ENCODE measurements at regions not wholly inside any gene's neighbourhood (a gene's known extent, or its start where the extent isn't known, plus 50 kb on each side); places are given as distances from the start of the nearest gene placed in this dataset.
"Not testable (repeated sequence)": the region's sequence is repeated elsewhere in the genome, so short reads cannot be mapped to it uniquely, and the experiment has no call there.

DNA sequence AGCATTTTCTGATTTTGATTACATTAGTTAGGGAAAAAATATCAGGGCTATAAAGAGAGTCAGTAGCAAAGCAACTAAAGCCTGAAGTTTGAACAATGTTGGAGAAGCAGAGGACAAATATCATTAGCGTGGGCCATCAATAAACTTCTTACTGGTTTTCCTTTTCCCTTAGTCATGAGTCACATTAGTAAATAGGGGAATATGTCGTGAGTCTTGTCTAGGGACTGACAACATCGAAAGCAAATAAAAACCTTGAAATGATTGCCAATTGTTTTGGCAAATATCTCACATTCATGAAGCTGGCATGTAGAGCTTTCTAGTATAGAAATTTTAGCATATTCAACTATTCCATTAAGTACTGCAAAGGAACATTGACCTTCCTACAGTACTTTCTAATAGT is 806.0 kb upstream of the SORCS1 start:
- no peak for DNase-seq

DNA sequence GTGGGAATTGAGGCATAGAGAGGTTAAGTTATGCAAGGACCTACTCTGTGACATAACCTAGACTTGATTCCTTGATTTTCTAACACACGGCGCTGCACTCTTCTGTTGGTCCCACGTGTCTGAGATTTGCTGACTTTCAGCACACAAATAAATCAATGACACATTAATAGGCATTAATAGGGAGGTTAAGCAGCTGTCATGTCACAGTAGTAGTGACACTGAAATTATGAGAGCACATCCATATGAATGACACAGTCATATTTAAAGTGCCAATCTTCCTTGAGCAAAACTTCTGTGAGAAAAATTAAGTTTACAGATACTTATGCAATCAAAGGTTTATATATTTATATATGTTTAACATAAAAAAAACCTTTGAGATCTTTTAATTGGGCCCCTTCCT is 805.4 kb upstream of the SORCS1 start:
- no peak for DNase-seq

DNA sequence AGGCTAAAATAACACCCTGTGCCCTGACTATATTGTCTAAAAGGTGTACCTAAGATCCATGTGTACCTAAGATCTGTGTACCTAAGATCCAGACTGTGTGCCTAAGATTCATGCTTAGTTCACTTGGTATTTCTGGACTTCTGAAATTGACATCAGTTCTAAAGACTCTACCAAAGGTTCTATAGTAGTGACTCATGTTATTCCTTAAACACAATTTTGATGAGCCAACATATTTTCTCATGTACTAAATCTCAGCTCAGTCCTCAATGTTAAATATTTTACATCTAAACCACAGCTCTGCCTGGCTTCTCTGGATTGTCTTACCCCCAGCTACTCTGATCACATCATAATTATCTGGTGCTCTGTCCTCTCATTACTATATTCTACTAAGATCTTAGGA is 802.3 kb upstream of the SORCS1 start:
- DNase-seq, result peak; percentile 72

DNA sequence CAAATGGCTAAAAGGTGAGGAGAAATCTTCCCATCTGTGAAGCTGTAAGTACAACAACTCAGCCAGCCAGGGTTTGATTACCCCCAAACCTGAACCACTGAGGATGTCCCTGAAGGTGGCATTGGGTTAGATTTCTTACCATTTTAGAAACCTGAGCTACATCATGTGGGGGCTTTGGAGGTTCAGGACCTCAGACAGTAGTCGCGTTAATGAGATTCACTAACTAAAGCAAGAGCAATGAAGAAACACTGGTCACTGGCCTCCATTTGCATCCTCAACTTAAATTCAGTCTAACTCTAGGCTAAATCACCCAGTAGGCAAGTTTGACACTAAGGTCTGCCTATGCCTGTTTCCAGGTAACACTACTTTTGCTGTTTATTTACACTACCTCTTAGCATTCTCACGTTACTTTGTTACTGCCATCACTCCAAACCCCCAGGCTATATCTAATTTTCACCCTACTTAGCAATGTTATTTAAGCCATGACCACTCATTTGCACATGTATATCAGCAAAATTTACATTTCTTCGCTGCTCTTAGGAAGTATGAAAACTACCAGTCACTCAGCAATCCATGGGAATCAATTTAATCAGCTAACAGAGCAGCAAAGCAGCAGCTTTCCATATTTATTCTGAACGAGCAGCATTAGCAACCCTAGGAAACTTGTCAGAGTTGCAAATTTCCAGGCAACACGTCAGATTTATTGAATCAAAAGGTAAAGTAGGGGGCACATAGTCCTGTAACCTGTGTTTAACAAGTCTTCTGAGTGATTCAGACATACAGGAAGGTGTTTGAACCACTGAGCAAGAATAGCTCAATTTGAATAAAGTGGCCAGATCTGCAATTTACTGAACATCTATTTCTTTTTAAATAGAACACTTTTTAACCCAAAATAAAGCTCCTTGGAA is 788.4 kb upstream of the SORCS1 start:
- DNase-seq, result no peak

DNA sequence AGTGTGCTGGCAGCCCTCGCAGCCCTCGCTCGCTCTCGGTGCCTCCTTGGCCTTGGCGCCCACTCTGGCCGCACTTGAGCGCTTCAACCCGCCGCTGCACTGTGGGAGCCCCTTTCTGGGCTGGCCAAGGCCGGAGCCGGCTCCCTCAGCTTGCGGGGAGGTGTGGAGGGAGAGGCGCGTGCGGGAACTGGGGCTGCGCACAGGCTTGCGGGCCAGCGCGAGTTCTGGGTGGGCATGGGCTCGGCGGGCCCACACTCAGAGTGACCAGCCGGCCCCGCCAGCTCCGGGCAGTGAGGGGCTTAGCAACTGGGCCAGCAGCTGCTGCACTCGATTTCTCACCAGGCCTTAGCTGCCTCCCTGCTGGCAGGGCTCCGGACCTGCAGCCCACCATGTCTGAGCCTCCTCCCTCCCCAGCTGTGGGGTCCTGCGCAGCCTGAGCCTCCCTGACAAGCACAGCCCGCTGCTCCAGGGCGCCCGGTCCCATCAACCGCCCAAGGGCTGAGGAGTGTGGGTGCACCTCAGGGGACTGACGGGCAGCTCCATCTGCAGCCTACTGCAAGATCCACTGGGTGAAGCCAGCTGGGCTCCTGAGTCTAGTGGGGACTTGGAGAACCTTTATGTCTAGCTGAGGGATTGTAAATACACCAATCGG is 786.0 kb upstream of the SORCS1 start:
- DNase-seq, result not testable (repeated sequence)

DNA sequence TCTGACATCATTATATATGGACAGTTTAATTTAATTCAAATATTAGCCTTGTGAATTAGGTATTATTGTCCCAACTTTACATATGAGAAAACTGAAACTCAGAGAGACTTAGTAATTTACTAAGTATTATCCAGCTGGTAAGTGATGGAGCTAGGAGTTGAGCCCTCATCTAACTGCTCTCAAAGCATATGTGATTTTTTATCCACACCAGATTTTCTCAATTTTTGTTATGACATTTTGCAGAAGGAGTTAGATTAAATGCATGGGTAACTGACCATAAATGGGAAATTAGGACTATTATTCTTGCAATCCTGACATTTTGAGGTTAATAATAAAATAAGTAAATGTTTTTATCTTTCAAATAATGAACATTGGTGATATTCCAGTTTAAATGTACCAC is 778.3 kb upstream of the SORCS1 start:
- DNase-seq, result no peak

DNA sequence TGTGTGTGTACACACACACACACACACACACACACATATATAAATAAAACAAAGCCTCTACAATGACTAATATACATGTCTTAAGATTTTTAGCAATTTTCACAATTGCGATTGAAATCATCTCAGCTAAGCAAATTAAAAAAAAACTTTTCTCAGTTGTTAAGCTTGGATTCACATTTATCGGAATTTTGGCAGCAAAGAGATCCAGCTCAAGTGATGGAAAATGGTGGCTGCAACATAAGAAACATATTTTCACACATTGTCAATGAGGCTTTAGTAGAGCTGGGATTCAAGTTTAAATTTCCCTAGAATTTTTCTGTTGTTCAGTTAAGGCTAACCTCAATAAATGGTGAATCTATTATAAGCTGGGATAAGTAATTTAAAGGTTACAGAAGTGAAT is 768.6 kb upstream of the SORCS1 start:
- no peak for DNase-seq

DNA sequence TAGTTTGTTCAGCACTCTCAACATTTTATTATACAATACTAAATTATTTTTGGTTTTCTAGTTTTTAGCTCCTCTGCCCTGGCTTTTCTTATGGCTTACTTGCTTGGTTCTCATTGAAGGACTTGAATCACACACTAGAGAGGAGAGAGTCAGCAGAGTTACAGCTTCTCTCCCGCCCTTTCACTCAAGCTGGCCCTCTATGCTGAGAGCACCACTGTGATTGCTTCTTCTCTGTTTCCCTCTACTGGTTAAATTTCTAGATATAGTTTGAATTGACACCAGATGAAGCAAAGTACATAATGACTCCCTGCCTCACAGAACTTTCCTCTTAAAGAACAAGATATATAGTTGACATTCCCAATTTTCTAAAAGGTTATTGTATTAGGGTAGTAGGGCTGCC is 767.3 kb upstream of the SORCS1 start:
- DNase-seq, result no peak

DNA sequence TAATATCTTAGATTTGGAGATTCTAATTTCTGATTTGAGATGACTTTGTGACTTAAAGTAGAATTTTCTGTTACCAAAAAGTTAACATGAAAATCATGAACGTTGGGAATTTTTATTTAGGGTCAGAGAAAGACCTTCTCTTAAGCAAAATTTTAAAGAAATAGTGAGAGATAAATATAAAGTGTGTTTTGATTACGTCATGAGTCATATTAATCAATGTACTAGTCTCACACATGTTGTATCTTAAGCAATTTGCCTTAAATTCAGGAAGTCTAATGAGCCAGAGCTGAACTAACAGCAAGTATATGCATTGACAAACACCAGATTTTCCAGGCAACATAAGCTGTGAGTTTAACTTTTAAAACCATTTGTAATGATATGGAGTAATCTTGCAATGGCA is 765.5 kb upstream of the SORCS1 start:
- DNase-seq, result no peak

DNA sequence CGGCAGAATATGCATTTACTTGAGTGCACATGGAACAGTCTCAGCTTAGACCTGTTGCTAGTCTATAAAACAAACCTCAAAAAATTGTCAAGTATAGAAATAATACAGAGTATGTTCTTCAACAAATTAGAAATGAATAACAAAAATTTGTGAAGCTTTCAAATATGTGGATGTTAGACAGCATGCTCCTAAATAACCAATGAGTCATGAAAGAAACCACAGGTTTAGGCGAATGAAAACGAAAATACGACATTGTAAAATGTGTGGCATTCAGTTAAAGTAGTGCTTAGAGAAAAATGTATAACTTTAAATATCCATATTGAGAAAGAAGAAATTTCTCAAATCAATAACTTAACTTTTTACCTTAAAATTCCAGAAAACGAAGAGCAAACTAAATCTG is 760.0 kb upstream of the SORCS1 start:
- DNase-seq, result no peak

DNA sequence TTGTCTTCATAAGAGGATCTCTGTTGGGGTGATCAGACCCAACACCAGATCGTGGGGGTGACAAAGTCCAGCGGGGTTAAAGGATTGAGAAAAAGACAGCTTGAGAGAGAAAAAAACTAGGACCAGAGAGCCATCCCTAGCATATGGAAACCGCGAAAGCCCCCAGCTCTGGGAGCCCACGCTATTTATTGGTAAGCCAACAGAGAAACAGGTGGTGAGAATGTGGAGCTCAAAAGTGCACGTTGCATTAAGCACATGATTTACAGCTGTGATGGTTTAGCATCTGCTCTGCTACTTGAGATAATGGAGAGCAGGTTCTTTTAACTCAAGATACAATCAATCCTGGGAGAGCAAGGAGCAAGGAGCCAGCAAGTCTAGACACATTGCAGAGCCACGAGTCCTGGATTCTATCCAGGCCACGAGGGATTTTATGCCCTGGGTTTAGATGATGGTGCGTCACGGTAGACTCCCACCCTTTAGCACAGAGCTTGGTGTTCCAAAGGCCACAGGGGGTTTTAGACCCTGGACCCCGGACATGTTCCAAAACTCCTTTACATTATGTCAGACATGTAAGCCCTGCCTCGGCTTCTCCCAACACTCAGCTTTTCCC is 755.2 kb upstream of the SORCS1 start:
- no peak for DNase-seq

DNA sequence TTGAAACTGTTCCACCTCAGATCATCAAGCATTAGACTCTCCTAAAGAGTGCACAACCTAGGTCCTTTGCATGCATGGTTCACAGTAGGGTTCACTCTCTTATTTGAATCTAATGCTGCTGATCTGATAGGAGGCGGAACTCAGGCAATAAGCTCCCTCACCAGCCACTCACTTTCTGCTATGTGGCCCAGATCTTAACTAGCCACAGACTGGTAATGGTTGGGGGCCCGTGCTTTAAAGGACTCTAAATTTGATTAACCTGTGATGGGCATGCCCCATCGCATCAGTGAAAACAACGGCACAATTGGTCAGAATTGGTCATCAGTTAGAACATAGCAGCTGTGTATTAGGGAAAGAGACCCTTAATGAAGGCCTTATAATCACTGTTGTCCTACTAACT is 753.7 kb upstream of the SORCS1 start:
- DNase-seq, result no peak

DNA sequence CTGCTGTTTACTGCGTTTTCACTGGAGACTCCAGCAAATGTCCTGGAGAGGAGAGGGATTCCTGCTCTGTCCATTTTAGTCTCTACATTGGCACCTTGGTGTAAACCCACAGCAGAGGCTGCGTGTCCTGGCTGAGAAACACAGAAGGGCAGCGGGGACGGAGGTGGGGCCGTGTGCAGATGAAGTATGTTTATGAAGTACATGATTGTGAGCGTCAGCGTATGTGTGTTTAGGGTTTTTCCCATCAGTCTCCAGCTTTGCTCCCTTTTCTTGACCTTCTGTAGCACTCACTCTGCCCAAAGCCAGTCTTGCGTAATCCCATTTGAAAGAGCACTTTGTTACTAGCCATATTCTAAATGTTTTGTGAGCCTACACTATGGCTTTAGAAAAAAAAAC is 750.7 kb upstream of the SORCS1 start:
- peak; percentile 20 for DNase-seq

DNA sequence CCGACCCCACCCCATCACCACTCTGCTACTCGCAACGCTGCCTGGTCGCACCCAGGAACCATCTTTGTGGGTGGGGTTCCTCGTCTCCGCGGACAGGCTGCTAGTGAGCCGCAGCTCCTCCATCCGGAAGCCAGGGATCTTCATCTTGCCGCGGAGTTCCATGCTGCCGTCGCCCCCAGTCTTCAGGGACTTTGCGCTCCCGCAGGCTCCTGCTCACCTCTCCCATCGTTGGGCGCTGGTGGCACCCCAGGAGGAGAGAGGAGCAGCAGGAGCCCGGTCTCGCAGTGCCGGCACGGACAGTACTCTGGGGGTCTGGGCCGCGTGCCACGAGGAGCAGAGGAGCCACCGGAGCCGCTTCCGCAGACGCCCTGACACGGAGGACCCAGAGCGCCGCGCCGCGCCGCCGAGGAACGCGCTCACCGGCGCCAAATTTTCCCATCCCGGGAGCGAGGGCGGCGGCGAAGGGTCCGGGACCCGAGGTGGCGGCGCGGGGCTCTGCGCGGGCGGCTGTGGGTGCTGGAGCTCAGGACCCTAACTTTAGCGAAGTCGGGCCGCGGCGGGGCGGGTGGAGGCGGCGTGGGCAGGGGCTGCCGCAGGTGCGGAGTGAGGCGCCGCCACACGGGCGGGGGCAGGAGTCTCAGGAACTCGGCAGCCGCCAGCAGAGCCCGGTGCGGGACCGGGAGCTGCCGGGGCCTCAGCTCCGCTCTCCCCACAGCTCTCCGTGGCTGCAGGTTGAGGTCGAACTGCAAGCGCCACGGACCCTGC is 750.1 kb upstream of the SORCS1 start:
- DNase-seq, result peak; percentile 18

DNA sequence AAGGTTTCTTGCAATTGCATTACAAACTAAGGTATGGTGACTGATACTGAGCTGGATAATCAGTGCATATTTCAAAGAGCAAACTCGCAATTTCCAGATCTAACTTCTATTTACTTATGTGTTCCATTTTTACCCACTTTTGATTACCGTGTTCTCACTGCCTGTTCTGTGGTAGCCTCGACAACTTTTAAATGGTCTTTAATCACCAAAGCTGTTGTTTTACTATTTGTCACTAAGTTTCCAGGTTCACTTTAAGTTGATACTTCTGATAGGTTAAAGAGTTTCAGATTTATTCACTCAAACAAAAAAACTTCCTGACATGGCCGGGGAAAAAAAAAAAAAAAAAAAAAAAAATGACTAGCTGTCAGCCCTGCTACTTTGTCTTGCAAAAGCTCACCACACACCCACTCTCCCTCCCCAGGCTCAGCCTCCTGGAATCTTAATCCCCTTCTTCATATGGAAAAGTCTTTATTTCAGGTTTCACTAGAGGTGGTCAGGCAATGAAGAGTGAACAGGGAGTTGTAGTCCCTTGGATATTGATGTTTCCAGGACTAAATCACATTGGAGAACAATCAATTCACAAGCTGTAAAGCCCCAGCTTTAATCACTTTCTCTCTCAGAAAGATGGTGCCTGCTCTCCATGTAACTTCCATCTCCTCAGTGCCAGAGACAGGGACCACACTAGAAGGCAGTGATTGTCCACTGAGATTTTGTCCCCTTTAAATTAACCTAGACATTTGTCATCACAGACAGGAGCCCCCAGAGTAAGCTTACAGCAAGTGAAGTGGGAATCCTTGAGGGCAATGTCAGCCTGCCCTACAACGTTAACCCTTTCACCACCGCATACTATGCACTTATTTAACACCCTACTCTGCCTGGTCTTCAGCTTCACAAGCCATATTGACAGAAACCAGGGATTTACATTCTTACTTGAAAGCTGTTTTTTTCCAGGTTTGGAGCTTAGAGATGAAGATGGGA is 749.1 kb upstream of the SORCS1 start:
- DNase-seq, result no peak

DNA sequence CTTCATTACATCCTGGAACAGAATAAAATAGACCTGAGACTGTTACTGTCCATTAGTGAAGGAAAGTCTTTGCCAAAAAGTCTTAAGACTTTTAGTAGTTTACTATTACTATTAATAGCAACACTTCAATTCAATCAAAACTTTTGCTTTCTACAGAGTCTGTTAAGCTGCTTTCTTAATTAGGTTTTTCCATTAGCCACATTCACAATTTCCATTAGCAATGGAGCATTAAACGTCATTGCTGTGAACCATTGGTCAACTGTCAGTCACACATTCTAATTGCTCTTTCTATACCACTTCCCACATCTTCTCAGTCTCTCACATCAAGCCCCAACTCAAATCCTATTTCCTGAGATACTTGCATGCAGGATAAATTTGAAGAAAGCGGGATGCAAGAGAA is 736.6 kb upstream of the SORCS1 start:
- no peak for DNase-seq

DNA sequence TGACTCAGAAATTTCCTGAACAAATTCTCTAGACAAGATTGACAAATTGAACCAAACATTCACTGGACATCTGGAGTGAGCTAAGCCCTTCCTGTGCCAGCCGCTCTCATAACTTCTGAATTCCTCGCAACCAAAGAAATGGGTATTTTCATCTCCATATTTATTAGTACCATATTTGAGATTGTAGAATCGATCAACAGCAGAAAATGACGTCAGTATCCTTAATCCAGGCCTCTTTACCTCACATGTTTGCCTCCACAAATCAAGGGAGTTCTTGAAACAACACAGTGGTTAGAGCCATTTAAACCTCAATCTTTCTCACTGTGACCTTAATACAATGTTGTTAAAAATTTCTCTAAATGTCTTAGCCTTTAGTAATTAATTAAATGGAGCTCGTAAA is 735.6 kb upstream of the SORCS1 start:
- DNase-seq, result no peak

DNA sequence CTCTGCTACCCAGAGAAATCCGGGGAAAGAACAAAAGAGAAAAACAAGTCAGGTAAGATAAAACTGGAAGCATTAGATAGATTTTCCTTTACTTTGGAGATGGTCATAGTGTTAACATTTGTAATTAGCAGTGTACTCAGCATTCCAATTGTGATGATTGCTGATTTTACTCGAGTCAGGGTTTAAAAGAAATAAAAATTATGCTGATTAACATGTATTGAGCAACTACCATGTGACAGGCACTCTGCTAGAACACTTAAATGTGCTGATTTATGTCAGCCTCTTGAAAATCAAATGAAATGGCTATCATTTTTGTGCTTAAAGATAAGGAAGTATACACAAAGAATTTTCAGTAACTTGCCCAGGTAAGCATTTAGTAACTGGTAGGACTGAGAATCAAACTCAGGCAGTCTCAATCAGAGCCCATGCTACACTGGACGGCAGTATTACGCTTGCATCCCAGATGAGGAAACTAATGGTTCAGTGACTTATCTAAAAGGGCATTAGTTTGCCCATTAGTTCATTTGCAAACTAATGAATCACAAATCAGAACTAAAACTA is 735.1 kb upstream of the SORCS1 start:
- DNase-seq, result no peak

DNA sequence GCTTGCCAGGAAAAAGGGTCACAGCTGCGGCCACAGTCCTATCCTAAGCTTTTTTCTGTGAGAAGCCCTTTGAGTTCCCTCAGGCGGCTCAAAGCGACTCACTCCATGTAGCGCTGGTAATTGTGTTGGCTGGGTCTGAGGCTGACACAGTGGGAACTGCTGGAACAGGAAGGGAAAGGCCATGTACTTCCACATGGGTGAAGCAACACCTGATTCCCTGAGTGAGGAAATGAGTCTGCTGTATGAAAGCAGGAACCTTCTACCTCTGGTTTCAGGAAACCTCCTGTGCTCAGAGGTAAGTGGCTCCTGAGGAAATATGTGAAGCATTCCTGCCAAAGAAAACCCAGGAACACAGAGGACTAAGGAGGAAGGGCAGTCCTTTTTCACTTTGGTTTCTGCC is 734.6 kb upstream of the SORCS1 start:
- DNase-seq, result no peak

DNA sequence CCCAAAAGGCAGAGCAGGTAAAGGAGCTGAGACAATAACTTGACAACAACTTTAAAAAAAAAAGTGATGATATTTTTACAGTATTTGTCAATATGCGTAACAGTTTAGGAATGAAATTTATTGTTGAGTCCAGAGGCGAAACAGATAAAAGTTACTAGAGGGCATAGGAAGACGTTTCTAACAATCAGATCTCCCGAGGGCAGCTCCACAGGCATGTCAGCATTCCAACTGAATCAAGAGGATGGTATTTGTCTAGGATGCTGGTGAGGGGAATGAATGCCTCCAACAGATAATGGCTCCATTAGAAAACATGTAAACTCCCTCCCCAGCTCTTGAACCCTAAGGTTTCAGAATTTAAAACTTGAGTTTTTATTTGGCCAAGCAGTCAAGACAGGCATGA is 733.9 kb upstream of the SORCS1 start:
- DNase-seq, result no peak

DNA sequence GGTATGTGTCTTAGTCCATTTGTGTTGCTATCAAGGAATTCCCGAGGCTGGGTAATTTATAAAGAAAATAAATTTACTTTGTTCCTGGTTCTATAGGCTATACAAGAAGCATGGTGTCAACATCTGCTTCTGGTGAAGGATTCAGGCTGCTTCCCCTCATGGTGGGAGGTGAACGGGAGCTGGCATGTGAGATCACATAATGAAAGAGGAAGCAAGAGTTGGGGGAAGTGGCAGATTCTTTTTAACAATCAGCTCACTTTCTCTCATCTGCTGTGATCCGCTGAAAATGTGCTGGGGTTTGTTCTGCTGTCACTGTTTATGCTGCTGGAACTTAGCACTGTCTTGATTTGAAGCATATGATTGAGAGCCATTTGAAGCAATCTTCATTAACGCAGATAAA is 730.0 kb upstream of the SORCS1 start:
- no peak for DNase-seq

DNA sequence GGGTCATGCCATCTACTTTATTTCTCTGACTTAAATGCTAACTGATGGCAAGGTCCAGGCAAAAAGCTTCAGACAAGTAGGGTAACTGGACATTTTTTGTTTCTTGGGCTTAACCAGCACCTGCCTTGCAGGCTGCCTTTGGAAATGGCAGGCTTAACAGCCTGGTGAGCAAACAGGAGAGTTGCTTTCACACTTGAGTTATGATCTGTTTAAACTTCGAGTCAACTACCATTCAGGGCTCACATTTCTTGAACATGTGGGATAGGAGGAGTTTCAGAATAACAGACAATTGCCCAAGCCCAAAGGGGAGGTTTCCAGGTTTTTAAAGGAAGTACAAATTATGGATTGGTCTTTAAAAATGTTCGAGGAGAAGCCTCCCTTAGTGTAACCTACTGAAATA is 724.6 kb upstream of the SORCS1 start:
- no peak for DNase-seq
